GM19468 (cell line): ENCODE measurements at regions not wholly inside any gene's neighbourhood (a gene's known extent, or its start where the extent isn't known, plus 50 kb on each side); places are given as distances from the start of the nearest gene placed in this dataset.
"Not testable (repeated sequence)": the region's sequence is repeated elsewhere in the genome, so short reads cannot be mapped to it uniquely, and the experiment has no call there.

ENCODE experiments used
- ATAC-seq: cut with Tn5 transposase; IDR thresholded peaks from one replicate; pipeline ENCODE4 v1.9.1; 2021; ENCODE audit warnings: mild to moderate bottlenecking, moderate library complexity, moderate number of reproducible peaks; ENCODE audit not compliant: unreplicated experiment; ENCODE audit errors: extremely low read depth

- ATAC-seq = peak; percentile 21
These were observed 133.4 kb downstream of the SLC1A3 start for GRCh38 chr5:36739751-36740221.

DNA sequence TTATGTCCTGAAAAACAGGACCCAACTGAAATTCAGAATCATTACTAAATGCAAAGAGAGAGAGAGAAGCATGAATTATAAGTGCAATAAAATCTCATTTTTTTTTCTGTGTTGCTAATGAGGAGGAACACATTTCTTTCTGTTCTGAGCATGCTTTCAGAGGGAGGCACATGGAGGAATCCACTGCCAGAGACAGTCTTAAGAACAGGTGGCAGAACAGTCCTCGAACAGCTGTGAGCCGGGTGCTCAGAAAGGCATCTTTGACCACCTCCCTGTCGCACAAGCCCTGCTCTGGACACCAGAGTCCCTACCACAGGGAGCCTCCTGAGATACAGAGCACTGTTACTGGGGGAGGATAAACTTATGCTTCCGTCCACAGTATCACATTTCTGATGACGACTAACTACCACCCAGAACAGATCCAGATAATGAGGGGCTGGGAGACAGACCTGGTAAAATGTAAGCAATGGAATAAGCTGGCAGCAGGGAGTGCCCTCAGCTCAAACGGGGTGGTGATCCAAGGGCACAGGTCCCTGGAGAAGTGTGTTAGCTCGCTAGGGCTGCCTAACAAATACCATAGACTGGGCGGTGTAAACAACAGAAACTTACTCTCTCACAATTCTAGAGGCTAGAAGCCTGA, 134.0 kb downstream of the SLC1A3 start:
- no peak for ATAC-seq

DNA sequence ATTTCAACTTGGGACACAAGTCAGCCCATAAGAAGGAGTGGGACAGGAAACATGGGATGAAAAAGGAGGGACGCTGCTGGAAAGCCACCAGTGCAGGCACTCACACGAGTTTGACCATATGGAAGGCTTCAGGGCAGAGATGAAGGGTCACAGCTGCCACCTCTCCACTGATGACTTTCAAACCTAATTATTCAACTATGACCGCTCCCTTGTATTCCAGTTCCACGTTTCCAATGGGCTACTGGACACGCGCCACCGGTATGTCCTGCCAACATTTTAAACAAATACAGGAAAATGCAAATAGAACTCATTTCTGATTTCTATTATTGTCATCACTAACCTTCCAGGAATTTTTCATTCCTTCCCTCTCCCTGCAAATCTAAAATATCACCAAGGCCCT, 134.7 kb downstream of the SLC1A3 start:
- ATAC-seq = no peak

DNA sequence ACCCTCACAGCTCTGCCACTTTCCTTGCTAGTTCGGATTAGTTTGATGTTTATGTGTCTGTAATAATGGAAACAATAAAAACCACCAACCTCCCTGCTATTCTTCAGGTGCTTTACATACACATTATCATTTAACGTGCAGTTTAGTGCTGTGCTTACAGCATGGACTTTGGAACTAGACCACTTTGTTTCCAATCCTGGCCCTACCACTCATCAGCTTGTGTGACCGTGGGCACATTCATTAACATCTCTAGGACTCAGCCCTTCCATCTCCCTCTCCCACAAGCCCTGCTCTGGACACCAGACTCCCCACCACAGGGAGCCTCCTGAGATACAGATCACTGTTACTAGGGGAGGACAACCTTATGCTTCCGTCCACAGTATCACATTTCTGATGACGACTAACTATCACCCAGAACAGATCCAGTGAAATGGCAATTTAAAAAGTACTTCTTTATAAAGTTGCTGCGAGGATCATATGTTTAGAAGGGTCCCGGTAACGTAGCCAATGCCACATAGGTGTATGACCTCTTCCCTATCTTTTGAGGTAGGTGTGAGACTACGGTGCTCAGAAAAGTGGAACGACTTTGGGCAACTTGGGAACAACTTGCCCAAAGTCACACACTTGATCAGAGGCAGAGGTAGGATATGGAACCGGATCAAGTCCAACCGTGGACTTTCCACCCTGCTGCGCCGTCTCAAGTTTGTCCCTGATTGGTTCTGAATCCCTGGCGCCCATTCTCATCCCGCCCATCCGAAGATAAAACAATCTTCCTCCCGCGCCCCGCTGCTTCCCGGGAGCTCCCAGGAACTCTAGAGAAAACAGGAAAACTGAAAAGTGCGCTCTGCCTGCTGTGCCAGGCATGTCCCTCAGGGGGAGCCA, 132.4 kb upstream of the NIPBL start:
- no peak for ATAC-seq

GRCh38 chr5:36744773-36745589, 131.6 kb upstream of the NIPBL start:
- ATAC-seq = no peak

DNA sequence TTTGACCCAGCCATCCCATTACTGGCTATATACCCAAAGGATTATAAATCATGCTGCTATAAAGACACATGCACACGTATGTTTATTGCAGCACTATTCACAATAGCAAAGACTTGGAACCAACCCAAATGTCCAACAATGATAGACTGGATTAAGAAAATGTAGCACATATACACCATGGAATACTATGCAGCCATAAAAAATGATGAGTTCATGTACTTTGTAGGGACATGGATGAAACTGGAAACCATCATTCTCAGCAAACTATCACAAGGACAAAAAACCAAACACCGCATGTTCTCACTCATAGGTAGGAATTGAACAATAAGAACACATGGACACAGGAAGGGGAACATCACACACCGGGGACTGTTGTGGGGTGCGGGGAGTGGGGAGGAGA, 128.8 kb upstream of the NIPBL start:
- ATAC-seq = not testable (repeated sequence)

GRCh38 chr5:36751886-36752285, 124.7 kb upstream of the NIPBL start:
- no peak for ATAC-seq

- no peak for ATAC-seq
These were observed 121.2 kb upstream of the NIPBL start for GRCh38 chr5:36755342-36755741.

DNA sequence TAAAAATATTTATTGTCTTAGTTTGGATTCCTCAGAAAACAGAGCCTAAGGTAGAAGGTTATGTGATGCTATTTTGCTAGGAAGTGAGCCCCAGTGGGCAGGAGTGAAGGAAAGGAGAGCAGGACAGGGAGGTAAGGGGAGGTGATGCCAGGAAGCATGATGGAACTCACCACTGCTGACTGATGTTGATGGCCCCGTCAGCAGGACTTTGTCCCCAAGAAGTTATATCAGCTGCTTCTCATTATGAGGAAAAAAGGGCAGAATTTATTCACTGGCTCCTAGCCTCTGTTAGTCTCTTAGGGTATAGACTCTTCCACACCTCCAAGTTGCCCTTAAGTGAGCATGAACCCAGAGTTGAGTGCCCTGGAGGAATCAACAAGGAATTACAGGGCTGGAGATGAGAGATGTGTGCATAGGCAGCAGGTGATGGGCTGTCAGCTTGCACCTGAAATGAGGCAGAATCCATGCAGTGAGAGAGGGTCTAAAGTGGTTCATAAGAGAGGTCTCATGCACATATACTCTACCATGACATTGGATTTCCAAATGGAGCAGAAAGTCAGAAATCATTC, 120.6 kb upstream of the NIPBL start:
- ATAC-seq = no peak

DNA sequence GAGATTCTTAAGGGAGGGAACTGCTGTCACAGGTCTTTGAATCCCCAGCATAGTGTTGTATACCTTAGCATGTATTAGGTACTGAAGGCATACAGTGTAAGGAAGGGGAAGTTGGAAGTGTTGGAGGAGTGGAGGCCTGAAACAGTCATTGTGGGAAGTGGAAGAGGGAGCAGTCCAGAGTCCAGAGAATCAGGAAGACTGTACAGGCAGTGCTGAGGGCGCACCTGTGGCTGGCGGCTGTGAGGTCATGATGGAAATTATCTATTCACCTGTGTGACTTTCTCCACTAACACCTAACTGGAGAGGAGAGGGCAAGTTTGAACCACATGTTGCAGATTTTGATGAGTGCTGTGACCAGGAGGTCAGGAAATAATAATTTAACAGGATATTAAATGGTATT, 119.7 kb upstream of the NIPBL start:
- no peak for ATAC-seq

DNA sequence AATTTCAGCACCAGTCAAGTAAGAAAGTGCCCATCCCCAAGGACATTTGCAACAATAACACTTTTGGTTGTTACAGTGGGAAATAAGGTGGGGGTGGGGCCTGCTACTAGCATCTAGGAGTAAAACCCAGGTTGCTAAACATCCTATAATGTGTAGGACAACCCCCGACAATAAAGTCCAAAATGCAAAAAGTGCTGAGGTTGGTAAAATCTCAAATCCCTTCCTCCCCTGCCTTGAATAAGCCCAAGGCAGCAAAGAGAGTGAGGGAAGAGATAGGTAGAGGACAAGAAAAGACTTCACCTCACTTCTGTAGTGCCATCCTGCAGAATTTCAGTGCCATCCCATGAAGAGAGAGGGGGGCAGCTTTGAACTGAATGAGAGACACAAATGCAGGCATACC, 117.5 kb upstream of the NIPBL start:
- ATAC-seq = no peak

- no peak for ATAC-seq
These were observed 113.1 kb upstream of the NIPBL start for GRCh38 chr5:36763454-36763853.

GRCh38 chr5:36765876-36766275, 110.7 kb upstream of the NIPBL start:
- ATAC-seq = no peak

DNA sequence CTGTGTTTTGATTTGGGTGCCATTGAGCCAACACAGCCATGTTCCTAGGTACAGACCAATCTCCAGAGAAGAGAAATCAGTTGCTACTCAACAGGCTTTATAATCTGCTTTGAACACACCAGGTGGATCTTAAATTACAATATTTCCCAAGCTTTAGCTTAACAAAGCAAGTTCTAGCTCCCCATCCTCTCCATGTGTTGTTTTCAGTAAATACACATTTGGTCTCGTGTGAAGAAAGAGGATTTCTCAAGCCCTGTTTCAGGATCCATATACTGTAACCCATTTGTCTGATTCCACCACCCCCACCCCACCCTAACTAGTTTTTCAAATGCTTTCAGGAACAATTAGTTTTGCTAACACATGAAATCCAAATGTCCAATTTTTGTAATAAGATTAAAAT, 109.6 kb upstream of the NIPBL start:
- no peak for ATAC-seq

DNA sequence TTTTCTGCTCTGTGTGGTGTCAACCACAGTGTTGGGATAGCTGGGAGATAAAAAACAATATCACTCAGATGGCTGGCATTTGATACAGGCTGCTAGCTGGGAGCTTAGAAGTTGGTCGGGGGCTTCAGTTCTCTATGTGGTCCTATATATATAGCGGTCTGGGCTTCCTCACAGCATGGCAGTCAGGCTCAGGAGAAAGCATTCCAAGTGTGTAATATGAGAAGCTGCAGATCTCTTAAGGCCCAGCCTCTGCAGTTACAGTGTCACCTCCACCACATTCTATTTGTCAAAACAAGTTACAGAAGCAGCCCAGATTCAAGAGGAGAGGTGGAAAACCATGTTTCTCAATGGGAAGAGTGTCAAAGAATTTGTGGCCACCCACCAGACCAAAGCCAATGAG, 108.1 kb upstream of the NIPBL start:
- ATAC-seq = no peak

- ATAC-seq = no peak
These were observed 107.3 kb upstream of the NIPBL start for GRCh38 chr5:36769129-36769770.

DNA sequence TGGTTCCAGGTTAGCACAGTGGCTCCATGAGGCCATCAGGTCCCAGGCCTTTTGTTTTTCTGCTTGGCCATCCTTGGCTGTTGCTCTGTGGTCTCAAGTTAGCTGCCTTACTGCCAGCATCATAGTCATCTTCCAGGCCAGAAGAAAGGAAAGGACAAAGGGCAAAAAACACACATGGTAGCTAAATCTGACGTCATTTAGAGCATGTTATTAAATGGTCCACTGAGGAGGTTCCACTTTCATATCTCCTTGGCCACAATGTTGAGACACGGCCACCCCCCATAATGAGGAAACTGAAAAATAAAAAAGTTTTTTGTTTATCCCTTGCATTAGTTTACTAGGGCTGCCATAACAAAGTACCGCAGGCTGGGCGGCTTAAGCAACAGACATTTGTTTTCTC, 106.4 kb upstream of the NIPBL start:
- no peak for ATAC-seq

DNA sequence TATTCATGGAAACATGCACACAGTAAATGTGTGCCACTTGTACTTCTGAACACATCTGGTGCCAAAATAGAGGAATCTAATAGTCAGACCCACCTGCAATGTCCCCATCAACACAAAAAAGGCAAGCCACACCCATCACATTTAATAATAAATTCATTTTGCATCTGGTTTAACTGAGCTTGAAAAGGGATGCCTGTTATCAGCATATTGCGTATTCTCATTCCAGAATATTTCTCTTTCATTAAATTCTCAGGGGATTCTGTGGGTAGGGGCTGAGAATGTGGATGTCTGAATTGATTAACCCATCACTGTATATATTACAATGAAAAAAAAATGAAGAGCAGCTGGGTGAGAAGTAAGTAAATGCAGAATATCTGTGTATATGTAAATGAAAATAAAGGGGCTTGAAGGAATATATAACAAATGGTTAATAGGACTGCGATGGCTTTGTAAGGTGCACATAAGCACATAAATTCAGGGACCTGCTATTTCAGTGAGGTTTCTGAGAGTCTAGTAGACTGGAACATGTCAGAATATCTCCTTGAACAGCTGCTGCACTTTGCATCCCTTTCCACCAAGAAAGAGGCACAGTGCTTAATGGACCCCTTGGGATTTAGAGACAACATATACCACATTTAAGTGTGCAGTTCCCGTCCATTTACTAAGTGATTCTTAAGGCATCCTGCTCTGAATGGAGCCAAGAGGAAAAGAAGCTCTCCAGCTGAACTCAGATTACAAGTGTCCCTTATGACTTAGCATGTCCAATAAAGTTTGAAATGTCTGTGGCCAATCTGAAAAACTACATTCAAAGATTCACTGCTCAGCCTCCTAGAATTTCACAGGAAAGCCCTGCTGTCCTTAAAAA, 104.1 kb upstream of the NIPBL start:
- ATAC-seq = no peak

DNA sequence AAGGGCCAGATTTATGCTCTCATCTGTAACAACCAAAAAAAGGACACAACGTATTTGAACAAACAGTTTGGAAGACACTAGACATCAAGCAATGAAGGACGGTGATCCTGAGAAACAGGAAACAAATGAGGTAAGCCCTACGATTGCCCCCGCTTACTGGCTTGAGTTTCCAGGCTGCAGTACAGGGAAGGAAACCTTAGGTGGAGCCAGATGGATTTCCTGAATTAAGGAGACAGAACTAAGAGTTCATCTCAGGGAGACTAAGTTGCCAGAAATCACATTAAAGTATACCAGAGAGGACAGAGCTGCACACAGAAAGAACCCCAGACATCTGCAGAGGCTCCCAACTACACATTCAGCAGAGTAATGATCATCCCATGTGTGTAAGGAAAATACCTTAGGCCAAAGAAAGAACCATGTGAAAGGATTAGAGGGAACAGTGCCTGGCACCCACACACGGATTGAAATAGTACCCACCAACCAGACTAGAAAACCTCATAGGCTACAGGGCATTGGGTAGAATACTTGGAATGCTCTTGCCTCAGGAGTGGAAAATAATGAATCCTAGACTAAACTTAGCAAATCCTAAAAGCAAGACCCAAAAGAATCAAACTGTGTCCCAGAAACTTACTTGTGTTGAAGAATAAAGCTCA, 99.3 kb upstream of the NIPBL start:
- no peak for ATAC-seq
